ENCODE measurements at regions not wholly inside any gene's neighbourhood (a gene's known extent, or its start where the extent isn't known, plus 50 kb on each side); places are given as distances from the start of the nearest gene placed in this dataset.

DNA sequence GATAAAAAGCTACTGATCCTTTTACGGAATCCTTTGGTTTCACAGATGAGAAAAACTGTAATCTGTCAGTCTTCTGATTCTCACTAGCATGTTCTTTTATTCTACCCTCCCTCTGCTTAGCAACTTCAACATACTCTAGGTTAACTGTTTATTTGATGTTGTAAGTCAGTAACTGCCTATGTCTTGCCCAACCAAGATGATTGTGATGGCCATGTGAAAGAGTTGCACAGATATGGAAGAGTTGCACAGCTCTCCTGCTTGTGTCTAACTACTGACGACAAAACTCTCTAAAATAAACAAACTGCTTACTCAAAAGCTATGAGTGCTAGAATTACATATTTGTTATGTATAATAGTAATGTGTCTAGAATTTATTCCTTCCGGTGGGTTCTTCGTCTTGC, 227.3 kb upstream of the DAB2 start:
- TF ChIP-seq, protein P1, sequence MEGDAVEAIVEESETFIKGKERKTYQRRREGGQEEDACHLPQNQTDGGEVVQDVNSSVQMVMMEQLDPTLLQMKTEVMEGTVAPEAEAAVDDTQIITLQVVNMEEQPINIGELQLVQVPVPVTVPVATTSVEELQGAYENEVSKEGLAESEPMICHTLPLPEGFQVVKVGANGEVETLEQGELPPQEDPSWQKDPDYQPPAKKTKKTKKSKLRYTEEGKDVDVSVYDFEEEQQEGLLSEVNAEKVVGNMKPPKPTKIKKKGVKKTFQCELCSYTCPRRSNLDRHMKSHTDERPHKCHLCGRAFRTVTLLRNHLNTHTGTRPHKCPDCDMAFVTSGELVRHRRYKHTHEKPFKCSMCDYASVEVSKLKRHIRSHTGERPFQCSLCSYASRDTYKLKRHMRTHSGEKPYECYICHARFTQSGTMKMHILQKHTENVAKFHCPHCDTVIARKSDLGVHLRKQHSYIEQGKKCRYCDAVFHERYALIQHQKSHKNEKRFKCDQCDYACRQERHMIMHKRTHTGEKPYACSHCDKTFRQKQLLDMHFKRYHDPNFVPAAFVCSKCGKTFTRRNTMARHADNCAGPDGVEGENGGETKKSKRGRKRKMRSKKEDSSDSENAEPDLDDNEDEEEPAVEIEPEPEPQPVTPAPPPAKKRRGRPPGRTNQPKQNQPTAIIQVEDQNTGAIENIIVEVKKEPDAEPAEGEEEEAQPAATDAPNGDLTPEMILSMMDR (IDR thresholded peaks at IDR 0.05; ENCODE audit: low read length): no peak
- TF ChIP-seq EZH2 (IDR thresholded peaks at IDR 0.05; ENCODE audit: borderline replicate concordance, low read length): no peak
